ENCODE measurements at regions not wholly inside any gene's neighbourhood (a gene's known extent, or its start where the extent isn't known, plus 50 kb on each side); places are given as distances from the start of the nearest gene placed in this dataset.

GRCh38 chr4:187619319-187619718 is 376.3 kb upstream of the ZFP42 start:
- no peak overlapping the region for H3K4me3 Mint-ChIP-seq
- Histone ChIP-seq H2AFZ (ENCODE audit: insufficient read depth, low read depth, low read length, poor library complexity, severe bottlenecking) (no peak overlapping the region), H4K20me1 (ENCODE audit: insufficient read depth, low read length) (no peaks in the 10 kb centered on the region), H3K36me3 (replicated peaks in 1 of 2; ENCODE audit: control insufficient read depth in 1 of 2, insufficient read depth in 2 of 2, low read length in 2 of 2) (no peaks in the 10 kb centered on the region), H3K4me3 (replicated peaks in 1 of 3; ENCODE audit: low read depth in 2 of 3, low read length in 3 of 3) (no peak overlapping the region), H3K9me3 (replicated peaks in 1 of 2; ENCODE audit: control insufficient read depth in 1 of 2, insufficient read depth in 1 of 2, low read length in 2 of 2) (no peaks in the 10 kb centered on the region), H3K27ac (ENCODE audit: low read depth in 1 of 2, low read length in 2 of 2) (no peak overlapping the region), H3K4me1 (ENCODE audit: control insufficient read depth in 1 of 2, insufficient read depth in 2 of 2, low read length in 2 of 2) (no peaks in the 10 kb centered on the region), H3K4me2 (replicated peaks; ENCODE audit: extremely low read depth, low read length, poor library complexity, severe bottlenecking) (no peak overlapping the region), H3K79me2 (ENCODE audit: insufficient read depth, low read length) (no peaks in the 10 kb centered on the region), H3K27me3 (ENCODE audit: control insufficient read depth in 2 of 2, insufficient read depth in 2 of 2, low read length in 2 of 2) (no peaks in the 10 kb centered on the region), H3K9ac (ENCODE audit: insufficient read depth, low read length, poor library complexity, severe bottlenecking) (no peak overlapping the region)
- H3K27ac Mint-ChIP-seq: peak overlapping the region in 1 of 7 donors; percentile 3
- intact Hi-C loops (cut with micrococcal nuclease): no loop called here
- TF ChIP-seq CTCF (IDR thresholded peaks at IDR 0.05): no peak
- no peak for DNase-seq
- H3K9me3 Mint-ChIP-seq: peaks cover 0 to 2% (median 0%) of the 10 kb centered on the region in 7 donors
- H3K27me3 Mint-ChIP-seq (ENCODE audit: low read depth in 3 of 3): peaks cover 0 to 1% (median 0%) of the 10 kb centered on the region in 3 donors
- H3K36me3 Mint-ChIP-seq: no peaks in the 10 kb centered on the region
- no peaks in the 10 kb centered on the region for H3K4me1 Mint-ChIP-seq
- WGBS (ENCODE audit: insufficient coverage): 88% methylated on average over 2 of the region's 4 CpGs

- H3K27ac Mint-ChIP-seq: no peak overlapping the region
- Histone ChIP-seq H3K27me3 (ENCODE audit: control insufficient read depth in 2 of 2, insufficient read depth in 2 of 2, low read length in 2 of 2) (no peaks in the 10 kb centered on the region), H3K4me3 (replicated peaks in 1 of 3; ENCODE audit: low read depth in 2 of 3, low read length in 3 of 3) (no peak overlapping the region), H3K9ac (ENCODE audit: insufficient read depth, low read length, poor library complexity, severe bottlenecking) (no peak overlapping the region), H3K9me3 (replicated peaks in 1 of 2; ENCODE audit: control insufficient read depth in 1 of 2, insufficient read depth in 1 of 2, low read length in 2 of 2) (peaks cover 0 to 6% of the 10 kb centered on the region in 2 donors), H3K4me2 (replicated peaks; ENCODE audit: extremely low read depth, low read length, poor library complexity, severe bottlenecking) (no peak overlapping the region), H3K27ac (ENCODE audit: low read depth in 1 of 2, low read length in 2 of 2) (no peak overlapping the region), H3K79me2 (ENCODE audit: insufficient read depth, low read length) (no peaks in the 10 kb centered on the region), H4K20me1 (ENCODE audit: insufficient read depth, low read length) (no peaks in the 10 kb centered on the region), H2AFZ (ENCODE audit: insufficient read depth, low read depth, low read length, poor library complexity, severe bottlenecking) (no peak overlapping the region), H3K4me1 (ENCODE audit: control insufficient read depth in 1 of 2, insufficient read depth in 2 of 2, low read length in 2 of 2) (no peaks in the 10 kb centered on the region), H3K36me3 (replicated peaks in 1 of 2; ENCODE audit: control insufficient read depth in 1 of 2, insufficient read depth in 2 of 2, low read length in 2 of 2) (no peaks in the 10 kb centered on the region)
- TF ChIP-seq CTCF (IDR thresholded peaks at IDR 0.05): no peak
- DNase-seq: no peak
- WGBS (ENCODE audit: insufficient coverage): no CpG with 5 or more reads among the region's 8 CpGs
- peaks cover 0 to 1% (median 0%) of the 10 kb centered on the region in 3 donors for H3K27me3 Mint-ChIP-seq (ENCODE audit: low read depth in 3 of 3)
- H3K4me3 Mint-ChIP-seq: no peak overlapping the region
- H3K4me1 Mint-ChIP-seq: no peaks in the 10 kb centered on the region
- intact Hi-C loops (cut with micrococcal nuclease): no loop called here
- H3K9me3 Mint-ChIP-seq: peaks cover 0 to 4% (median 0%) of the 10 kb centered on the region in 7 donors
- H3K36me3 Mint-ChIP-seq: no peaks in the 10 kb centered on the region
These were observed 363.1 kb upstream of the ZFP42 start for GRCh38 chr4:187632260-187632995.
